ENCODE measurements at regions not wholly inside any gene's neighbourhood (a gene's known extent, or its start where the extent isn't known, plus 50 kb on each side); places are given as distances from the start of the nearest gene placed in this dataset.

- TF ChIP-seq ZBTB33 (IDR thresholded peaks at IDR 0.05): no peak
- no peak for TF ChIP-seq CTCF (IDR thresholded peaks at IDR 0.05; ENCODE audit: low read depth, low read length, missing input control)
These were observed 1413.2 kb upstream of the MAP3K7 start for GRCh38 chr6:92000112-92000511.

Measured in liver (tissue), 2 donors.